ENCODE measurements at regions not wholly inside any gene's neighbourhood (a gene's known extent, or its start where the extent isn't known, plus 50 kb on each side); places are given as distances from the start of the nearest gene placed in this dataset.

GRCh38 chr1:4019606-4020331, 119.7 kb upstream of the C1orf174 start:
- no peaks in the 10 kb centered on the region for H3K36me3 ChIP-seq (ENCODE audit: low read depth)
- DNase-seq = no peak
- ATAC-seq = no peak
- H3K4me3 ChIP-seq = no peak overlapping the region
- TF ChIP-seq CTCF (IDR thresholded peaks at IDR 0.05) = no peak
- no peaks in the 10 kb centered on the region for H3K9me3 ChIP-seq
- intact Hi-C loops (cut with DNase I, micrococcal nuclease) = no loop called here
- no peaks in the 10 kb centered on the region for H3K4me1 ChIP-seq (ENCODE audit: low read depth)

- intact Hi-C loops (cut with DNase I, micrococcal nuclease) = no loop called here
- TF ChIP-seq CTCF (IDR thresholded peaks at IDR 0.05) = no peak
- H3K9me3 ChIP-seq = no peaks in the 10 kb centered on the region
- H3K4me1 ChIP-seq (ENCODE audit: low read depth) = no peaks in the 10 kb centered on the region
- ATAC-seq (no peak), DNase-seq (no peak)
- no peak overlapping the region for H3K4me3 ChIP-seq
- H3K36me3 ChIP-seq (ENCODE audit: low read depth) = no peaks in the 10 kb centered on the region
Measured at GRCh38 chr1:4020449-4020848, 120.4 kb upstream of the C1orf174 start.

- Histone ChIP-seq H3K4me3 (no peak overlapping the region), H3K4me1 (ENCODE audit: low read depth) (no peaks in the 10 kb centered on the region), H3K9me3 (no peaks in the 10 kb centered on the region), H3K36me3 (ENCODE audit: low read depth) (no peaks in the 10 kb centered on the region)
- DNase-seq (no peak), ATAC-seq (no peak)
- no peak for TF ChIP-seq CTCF (IDR thresholded peaks at IDR 0.05)
- intact Hi-C loops (cut with DNase I, micrococcal nuclease) = no loop called here
Measured at GRCh38 chr1:4021136-4021973, 121.3 kb upstream of the C1orf174 start.

- ATAC-seq = no peak
- Histone ChIP-seq H3K9me3 (no peaks in the 10 kb centered on the region), H3K4me1 (ENCODE audit: low read depth) (no peaks in the 10 kb centered on the region), H3K4me3 (no peak overlapping the region), H3K36me3 (ENCODE audit: low read depth) (no peaks in the 10 kb centered on the region)
- intact Hi-C loops (cut with DNase I, micrococcal nuclease) = no loop called here
- TF ChIP-seq CTCF (IDR thresholded peaks at IDR 0.05) = no peak
- no peak for DNase-seq
Measured at GRCh38 chr1:4021974-4022268, 121.8 kb upstream of the C1orf174 start.

- H3K36me3 ChIP-seq (ENCODE audit: low read depth) = no peaks in the 10 kb centered on the region
- no peak overlapping the region for H3K4me3 ChIP-seq
- intact Hi-C loops (cut with DNase I, micrococcal nuclease) = no loop called here
- ATAC-seq (no peak), DNase-seq (no peak)
- no peaks in the 10 kb centered on the region for H3K4me1 ChIP-seq (ENCODE audit: low read depth)
- no peaks in the 10 kb centered on the region for H3K9me3 ChIP-seq
- no peak for TF ChIP-seq CTCF (IDR thresholded peaks at IDR 0.05)
Measured at GRCh38 chr1:4022715-4023114, 122.6 kb upstream of the C1orf174 start.

Data from mucosa of descending colon (tissue), 3 donors.